Body of pancreas (tissue), 4 donors: ENCODE measurements at regions not wholly inside any gene's neighbourhood (a gene's known extent, or its start where the extent isn't known, plus 50 kb on each side); places are given as distances from the start of the nearest gene placed in this dataset.
"Not testable (repeated sequence)": the region's sequence is repeated elsewhere in the genome, so short reads cannot be mapped to it uniquely, and the experiment has no call there.

Experiments
- CTCF ChIP-seq, 7 experiments: fragments of 450-650 bp in 4 of 7; fragments of 200-600 bp in 3 of 7; sonication (generic) in 3 of 7; IDR thresholded peaks; one replicate each; pipeline ENCODE4 v1.5.1; 2016 to 2019; ENCODE audit warnings: antibody characterized with exemption in 7 of 7
- POLR2A ChIP-seq, 3 donors: fragments of 450-650 bp; IDR thresholded peaks; one replicate each; pipeline ENCODE4 v1.6.1; 2016; ENCODE audit warnings: antibody characterized with exemption in 3 of 3, mild to moderate bottlenecking in 2 of 3

DNA sequence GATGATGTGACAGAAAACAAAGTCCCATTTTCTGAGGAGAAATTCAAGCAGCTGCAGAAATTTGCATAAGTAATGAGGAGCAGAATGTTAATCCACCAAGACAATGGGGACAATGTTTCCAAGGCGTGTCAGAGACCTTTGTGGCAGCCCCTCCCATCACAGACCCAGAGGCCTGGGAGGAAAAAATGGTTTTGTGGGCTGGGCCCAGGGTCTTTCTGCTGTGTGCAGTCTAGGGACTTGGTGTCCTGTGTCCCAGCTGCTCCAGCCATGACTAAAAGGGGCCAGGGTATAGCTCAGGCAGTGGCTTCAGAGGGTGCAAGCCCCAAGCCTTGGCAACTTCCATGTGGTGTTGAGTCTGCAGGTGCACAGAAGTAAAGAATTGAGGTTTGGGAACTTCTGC is 84.6 kb upstream of the THUMPD2 start:
- not testable (repeated sequence) for TF ChIP-seq CTCF, POLR2A (IDR thresholded peaks at IDR 0.05)
